Right forelimb (tissue), 1 donor: ENCODE measurements at regions not wholly inside any gene's neighbourhood (a gene's known extent, or its start where the extent isn't known, plus 50 kb on each side); places are given as distances from the start of the nearest gene placed in this dataset.

Experiments used
- DNase-seq: peaks from one replicate; pipeline ENCODE4 v3.0.0-alpha.2; 2018

DNA sequence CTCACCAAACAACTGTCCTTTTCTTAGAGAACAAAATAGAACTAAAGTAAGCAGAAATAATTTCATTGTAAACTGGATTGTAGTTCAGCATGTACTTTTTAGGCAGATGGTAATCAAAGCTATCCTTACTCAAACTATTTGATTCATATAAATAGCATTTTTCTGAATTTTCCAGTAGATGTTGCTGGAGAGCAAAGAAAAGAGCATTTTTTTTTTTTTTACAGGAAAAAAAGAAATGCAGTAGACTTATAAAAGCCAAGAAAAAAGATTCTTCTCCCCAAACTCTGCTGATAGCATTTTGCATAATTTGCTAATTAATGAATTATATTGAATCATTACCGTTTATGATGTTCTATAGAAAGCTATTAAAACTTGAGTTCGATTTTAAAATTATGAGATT, 715.3 kb upstream of the WWC1 start:
- no peak for DNase-seq

DNA sequence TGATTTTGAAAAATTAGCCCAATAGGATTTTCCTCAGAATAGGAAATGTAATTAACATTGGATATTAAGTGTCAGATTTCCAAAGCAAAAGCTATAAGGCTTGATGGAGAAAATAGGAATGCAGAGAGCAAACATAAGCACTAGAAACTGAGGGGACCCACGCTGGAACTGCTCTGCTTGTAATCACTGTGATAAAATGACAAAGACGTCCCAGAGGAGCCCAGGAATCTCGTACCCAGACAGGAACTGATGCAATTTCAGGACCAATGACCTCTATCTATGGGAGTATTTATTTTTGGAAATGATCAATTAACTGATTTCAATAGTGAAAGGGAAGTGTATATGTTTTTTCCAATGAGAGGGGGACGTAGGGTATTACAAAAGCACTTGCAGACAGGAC, 714.5 kb upstream of the WWC1 start:
- no peak for DNase-seq

DNA sequence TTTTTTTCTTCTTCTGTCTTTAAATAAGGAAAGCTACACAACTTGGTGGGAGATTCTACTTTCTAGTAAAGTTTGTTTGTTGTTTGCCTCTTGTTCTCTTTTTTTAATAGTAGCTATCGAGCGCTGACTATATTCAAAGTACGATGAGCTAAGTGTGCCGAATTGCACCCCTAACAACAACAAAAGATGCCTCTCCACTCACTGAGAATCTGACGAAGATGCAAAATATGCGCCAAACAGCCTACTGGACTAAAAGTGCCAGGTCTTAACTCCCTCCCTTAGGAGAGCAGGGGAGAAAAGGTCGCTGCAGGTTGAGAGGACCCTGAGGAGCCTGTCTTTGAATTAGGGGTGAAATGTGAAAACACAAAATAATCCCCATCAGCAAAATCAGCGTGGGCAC, 713.8 kb upstream of the WWC1 start:
- DNase-seq, result no peak

DNA sequence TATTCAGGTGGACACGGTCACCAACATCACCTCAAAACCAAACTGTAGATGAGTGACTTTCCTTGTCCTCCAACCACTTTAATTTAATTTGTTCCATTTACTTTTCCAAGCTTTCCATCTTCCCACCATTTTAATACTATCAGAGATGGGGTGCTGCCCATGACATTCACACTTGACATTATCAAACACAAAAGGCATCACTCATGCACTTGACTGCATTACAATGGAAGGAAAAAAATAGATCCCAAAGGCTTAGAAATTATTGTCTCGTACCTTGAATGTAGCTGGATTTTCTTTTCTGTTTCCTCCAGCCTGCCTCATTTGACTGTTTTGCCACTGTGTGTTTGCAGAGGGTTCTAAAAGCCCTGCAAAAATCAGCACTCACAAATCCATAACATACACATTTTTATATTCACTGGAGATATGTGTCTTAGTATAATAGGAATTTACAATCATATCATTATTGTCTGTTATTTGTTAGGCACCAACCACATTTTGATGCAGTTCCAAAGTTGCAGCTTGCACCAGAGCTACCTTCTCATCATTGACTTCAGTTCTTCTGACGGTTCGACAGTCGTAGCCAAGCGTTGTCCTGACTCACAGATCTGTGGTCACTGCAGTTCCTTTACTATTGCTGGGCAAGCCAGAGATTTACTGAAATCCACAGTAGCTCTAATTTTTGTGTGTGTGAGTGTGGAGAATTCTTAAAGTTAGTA, 712.3 kb upstream of the WWC1 start:
- no peak for DNase-seq

DNA sequence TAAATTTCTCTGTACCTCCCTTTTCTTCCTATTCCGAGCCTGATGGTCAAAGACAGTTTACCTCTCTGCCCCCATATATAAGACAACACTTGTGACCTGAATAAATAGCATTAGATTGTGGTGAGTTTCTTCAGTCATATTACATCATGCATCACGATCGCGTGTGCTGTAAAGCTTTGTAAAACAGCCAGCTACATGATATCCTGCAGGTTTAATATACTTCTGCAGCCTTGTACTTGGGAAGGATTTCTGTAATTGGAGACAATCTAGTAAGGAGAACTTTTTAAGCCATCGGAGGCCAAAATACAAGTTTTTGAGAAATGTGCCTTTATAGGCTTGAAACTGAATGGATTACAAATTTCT, 711.8 kb upstream of the WWC1 start:
- DNase-seq, result no peak

DNA sequence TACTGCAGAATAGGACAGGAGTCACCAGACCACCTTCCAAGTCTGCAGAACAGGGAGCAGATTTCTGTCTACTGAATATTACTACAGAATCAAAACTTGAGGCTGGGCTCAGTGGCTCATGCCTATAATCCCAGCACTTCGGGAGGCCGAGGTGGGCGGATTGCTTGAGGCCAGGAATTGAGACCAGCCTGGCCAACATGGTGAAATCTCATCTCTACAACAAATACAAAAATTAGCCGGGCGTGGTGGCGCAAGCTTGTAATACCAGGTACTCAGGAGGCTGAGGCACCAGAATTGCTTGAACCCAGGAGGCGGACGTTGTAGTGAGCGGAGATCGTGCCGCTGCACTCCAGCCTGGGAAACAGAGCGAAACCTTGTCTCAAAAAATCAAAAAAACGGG, 710.8 kb upstream of the WWC1 start:
- no peak for DNase-seq

DNA sequence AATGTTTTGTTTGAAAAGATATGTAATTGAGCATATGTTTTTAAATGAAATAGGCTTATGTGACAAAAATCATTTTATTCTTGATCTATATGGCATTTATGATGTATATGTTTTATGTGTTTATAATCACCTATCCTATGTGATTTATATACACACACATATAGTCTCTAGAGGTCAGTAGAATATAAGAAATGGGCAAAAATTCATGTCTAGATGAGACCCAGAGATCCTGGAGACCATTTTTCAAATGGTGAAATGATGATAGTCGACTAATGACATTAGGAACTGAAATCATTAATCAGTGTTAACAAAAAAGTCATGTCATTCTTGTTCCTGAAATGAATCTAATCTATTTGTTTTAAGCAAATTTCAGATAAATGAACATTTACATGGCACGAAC, 709.2 kb upstream of the WWC1 start:
- no peak for DNase-seq

DNA sequence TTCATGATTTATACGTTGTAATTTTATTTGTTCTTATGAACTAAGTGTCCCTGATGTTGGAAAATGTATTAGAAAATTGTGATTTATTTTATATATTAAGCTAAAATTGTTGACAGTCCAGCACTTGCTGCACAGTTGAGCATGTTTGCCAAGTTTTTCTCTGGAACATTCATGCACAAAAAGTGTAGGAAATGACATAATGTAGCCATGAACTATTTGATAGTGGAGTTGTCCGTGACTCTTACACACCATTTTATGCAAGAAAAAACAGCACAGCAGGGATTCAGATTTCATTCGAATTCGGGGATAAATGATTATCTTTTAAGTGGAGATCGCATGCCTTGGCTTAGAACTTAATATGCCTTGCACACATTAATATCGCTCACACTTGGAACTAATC, 708.6 kb upstream of the WWC1 start:
- DNase-seq, result no peak

DNA sequence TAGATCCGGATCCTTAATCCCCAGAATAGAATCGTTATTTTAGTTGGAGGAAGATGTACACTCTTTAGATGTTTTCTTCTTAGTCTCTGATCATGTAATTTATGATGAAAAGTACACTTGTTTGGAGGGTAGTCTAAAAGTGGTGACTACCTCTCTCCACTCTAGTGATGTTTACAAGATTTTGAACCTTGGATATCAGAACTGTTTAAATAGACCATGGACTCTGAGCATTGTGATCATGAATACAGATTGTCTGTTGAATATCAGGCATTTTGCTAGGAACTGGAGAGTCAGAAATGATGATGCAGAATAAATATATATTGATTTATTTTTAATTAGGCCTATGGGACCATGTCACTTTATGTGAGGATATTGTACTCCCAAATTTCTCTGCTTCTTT, 706.3 kb upstream of the WWC1 start:
- DNase-seq, result no peak

DNA sequence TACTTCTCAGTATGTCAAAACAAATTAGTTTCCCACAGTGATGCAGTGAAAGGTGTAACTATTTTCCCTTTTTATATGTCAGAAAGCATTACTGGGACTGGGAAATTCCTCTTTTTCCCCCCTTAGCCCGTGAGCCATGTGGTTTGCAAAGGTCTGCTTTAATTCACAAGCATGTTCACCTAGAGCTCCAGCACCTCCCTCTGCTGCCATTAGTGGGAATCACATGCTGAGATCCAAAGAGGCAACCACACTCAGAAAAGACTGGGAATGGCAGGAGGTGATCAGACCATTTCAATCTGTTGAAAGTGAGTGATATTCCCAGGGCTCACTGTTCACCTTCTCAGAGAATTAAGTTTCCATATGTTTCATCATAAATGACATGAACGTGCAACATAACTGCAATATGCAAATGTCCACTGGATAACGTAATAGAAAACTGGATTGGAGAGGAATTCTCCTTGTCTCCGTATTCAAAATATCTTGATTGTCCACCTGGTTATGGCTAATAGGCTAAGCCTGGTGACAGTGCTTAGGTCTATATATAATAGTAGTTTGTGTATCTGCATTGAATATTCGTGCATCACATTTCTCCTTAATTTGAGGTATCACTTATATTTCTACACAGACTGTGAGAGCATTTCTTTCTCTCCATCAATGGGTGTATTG, 703.5 kb upstream of the WWC1 start:
- no peak for DNase-seq

DNA sequence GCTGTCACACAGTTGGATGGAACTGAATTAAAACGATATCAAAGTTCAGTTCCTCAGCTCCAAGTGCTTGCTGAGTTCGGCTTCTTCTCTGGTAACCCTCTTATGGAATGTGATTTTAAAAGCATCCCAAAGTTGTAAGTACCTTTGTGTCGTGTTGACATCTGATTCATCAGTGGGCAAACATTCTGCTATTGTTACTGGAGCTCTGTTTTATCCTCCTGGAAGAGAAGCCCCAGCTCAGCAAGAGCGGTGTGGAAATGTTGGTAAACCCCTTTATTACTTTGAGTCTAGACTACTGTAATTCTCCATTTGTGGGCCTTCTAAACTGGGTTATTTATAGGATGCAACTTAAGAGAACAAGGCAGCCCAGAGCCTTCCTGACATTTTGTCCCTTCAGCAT, 699.3 kb upstream of the WWC1 start:
- DNase-seq, result no peak

DNA sequence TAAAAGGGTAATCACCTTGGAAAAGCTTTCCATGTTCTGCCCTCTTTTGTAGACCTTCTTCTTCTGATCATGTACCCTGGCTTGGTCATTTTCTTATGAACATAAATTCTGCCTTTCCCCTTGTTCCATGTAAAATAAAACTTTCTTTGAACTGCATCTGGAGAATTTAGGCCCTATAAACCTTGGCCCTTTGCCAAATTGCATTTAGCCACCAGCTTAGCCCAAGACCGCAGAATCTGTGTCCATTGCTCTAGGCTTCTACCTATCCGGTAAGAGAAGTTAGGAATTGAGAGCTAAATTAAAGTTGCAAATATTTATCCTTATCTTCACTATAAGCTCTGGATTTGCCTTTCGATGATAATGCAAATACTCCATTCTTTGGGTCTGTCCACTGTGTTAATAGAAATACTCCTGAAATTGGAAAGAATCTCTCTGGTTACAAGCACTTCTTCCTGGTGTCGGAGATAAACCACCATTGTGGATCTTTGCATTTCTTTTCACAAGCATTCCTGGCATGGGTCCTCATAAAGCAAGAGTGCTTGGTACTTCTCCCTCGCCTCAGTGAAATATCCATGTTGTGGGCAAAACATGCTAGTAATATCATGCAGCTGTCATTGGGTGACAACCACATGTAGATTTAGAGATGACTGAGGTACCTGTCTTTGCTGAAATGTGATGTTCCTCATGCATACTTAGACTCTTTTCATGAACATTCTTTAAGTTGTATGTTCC, 698.0 kb upstream of the WWC1 start:
- DNase-seq, result no peak

DNA sequence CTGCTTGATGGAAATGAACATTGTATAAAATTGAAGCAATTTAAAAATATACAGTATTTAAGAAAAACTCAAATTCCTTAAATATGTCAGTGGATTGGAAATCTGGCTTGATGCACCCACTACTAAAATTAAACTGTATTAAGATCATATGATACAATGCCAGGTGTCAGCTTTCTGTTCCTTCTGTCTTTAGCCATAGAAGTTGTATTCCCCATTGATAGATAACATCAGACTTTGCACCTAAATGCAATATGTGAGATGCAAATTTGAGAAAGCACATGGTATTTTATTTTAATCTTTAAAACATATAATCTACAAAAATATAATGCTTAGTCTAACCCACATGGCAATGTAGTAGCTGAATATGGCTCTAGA, 697.4 kb upstream of the WWC1 start:
- no peak for DNase-seq

DNA sequence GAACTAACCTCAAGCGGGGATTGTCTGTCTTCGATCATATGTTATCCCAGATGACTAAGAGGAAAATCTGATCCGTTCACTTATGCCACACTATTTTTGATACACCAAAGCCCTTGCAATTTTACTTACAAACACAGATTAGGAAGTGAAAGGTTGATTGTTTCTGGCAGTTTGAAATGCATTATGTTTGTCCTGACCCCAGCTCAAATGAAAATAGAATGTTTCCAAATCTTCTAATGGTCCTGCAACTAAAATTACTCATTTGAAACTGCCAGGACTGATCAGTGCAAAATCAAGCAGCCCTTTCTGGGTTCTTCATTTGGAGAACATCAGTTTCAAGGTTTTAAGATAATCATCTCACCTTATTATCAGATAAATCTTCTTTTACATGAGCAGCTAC, 696.7 kb upstream of the WWC1 start:
- DNase-seq, result no peak

DNA sequence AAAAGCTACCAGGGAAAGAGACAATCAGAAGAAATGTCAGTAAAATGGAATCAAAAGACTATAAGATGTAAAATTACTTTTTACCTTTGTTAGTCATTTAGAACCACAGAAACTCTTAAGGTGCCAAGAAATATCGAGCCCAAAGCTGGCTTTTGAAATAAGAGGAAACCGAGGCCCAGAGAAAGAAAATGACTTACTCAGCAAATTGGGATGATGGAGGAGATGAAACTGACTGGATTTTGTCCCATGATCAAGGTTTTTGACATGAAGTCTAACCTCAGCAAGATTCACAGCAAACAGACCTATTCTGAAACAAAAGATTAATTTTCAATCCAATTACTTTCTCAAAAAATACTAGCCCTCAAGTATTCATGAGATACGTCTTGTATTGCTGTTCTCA, 696.2 kb upstream of the WWC1 start:
- DNase-seq, result no peak

DNA sequence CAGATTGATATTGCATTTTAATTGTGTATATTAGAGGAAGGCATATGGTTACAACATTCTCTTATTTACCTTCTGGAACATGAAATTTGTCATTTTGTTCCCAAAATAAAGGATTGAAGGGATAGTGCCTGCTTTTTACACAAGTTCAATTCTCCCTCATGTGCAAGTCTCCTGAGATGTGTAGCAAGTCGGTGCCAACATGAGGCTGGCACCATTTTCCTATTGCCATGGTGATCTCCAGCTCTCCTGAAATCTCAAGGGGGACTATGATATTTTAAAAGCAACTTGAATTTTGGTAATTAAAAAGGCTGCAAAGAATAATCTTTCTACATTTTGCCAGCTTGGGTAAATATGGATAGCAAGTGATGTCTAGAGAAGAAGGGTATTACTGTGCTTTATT, 693.3 kb upstream of the WWC1 start:
- DNase-seq, result no peak

DNA sequence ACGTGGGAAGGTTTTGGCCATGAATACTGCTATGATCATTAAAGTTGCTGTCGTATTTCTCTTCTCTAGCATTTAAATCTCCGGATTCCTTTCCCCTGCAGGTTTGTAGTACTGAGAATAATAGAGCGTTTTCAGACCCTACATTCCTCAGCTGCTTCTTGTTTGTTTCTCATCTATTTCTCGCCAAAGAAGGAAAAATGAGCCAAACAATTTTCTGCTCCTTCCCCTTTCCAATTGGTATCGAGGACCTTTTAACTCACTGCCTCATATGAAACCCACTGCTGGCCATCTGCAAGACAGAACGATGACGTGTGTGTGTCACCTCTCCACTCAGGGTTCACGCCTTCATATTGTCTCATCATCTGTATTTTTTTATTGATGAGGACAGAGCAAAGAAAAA, 689.4 kb upstream of the WWC1 start:
- no peak for DNase-seq

DNA sequence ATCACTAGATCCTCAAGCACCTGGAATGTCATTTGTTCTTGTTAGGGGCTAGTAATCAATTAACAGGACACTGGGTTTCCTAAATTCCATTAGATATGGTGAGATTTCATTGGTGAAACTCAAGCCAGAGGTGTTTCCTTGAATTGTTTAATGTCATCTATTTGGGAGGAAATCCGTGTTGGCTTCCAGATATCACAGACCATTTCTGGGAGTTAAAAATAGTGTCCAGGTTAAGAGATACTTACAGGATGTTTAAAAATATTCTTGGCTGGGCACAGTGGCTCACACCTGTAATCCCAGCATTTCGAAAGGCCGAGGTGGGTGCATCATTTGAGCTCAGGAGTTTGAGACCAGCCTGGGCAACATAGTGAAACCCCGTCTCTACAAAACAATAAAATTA, 688.3 kb upstream of the WWC1 start:
- no peak for DNase-seq

DNA sequence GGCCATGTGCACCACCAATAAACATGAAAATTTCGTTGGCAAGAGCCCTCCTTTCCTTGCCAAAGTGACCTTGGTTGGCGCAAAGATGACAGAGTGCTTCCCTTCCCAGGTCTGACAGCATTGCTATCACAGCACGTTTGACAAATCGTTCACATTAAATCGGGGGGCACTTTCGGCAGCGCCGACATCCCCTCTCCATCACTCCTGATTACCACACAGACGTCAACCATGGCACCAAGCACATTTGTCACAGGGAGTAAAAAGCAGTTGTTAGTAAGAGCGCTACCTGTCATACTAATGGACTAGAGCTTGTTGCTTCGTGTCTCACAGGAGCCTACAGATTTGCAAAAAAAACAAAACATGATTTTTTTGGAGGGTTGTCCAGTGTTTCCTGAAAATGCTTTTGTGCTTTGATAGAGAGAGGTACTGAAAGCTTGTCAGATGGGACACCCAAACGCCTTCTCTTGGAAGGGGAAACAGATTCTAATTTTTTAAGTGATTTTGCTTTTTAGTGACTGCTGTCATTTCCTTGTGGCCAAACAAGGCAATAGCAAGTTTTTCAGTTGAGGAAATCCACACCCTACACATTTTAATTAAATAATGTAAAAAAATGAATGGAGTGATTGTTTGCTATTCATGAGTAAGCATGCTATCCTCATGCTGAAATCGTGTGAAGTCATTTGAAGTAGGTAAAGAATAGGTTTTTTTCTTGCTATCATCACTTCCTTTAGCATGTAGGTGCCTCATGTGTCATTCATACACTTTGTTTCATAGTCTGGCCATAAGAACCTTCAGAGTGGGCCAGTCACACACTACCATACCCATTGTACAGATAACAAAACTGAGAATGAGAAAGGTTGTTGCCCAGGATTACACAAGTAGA, 682.8 kb upstream of the WWC1 start:
- no peak for DNase-seq

DNA sequence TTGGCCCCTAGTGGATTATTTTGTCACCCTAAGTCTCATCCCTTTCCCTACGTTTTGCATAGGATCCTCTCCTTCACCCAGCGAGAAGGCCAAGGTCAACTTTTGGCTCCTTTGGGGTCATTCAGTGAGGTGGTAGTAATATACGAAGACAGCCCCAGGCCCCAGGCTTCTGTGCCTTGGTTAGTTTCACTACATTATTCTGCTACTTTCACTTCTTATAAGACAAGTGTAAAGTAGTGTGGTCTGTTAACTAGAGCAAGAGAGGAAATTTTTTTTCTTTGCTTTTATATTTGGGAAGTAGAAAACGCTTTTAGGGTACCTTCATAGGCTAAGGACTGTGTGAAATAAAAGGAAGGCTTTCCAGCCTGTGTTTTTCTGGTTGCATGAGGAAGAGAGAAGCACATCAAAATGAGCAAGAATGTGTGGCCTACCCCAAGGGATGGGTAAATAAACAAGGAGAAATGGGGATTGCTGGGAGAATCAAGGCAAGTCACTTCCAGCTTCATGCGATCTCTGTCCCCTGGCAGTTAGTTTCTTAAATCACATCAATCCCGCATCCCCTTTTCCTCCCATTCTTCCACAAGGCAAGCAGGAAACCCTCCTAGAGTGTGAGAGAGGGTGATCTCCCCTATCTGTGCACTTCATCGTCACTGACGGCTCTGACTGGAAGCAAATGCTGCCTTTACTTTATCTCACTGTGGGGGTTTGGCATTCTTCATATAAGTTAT, 677.0 kb upstream of the WWC1 start:
- no peak for DNase-seq

DNA sequence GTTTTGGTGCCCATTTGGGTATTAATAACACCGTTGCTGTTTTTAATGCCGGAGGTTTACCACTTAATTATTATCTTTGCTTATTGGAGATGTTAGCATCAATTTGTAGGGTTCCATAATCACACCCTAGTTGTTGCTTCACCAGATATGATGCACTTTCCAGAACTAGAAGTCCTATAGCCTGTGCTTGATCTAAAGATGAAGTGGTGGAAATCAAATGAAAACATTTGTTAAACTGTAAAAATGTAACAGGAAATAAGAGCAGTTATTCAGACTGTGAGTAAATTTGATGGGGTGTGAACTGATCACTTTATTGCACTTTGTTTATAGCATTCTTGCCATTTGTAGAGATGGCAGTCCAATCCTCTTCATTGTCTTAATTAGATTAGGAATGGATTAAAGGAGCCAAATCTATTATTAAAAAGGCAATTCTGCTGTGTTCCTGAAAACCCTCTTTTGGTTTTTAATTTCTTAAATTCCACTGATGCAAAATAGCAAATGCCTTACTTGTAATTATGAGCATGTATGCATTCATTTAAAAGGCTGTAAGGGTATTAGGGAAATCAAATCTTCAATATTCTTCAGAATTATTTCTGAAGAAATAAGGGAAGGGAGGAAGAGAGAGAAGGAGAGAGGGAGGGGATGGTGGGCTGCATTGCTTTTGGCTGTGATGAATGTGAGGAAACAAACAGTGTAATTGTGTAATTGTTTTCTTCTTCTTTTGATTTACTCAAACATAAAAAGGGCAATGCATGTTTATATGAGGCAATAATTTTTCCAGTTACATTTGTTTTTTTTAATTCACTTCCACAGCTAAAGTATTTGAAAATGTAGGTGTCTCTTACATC, 675.2 kb upstream of the WWC1 start:
- DNase-seq, result no peak

DNA sequence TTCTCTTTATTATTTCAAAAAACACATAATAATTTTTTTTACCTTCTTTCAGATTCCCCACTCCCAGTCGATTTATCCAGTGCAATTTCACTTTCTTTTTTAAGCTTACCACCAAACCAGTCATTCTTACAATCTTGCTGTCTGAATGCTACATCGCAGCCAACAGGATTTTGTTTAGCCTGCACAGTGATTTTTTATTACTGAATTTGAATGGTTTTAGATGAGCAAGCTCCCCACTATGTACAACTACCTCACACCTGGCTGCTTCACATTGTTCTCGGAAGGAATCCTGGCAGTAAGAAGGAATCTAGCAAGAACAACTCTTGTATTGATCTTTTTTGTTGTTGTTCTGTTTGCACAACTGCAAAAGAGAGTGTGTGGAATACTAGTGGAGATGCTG, 668.1 kb upstream of the WWC1 start:
- no peak for DNase-seq
